ENCODE measurements at regions not wholly inside any gene's neighbourhood (a gene's known extent, or its start where the extent isn't known, plus 50 kb on each side); places are given as distances from the start of the nearest gene placed in this dataset.

DNA sequence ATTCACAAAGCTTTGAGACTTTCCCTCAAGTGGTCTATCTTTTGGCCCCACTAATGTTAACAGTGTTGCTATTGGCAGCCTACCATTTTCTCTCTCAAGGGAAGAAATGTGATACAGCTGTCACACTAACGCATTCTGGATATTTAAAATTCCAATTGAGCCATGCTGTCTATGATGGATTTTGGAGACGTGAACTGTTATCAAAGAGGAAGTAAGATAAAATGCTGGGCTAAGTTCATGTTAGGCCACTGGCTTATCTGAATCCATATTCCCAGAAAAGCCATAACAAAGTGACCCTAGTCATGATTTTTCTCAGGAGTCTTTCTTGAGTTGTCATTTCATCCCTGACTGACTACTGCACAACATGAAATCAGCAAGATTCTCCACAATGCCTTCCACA, 200.2 kb downstream of the PHLDA1 start:
- H3K4me3 ChIP-seq (ENCODE audit: low read depth, low read length), result no peak overlapping the region
- no peak for TF ChIP-seq CTCF (conservative IDR thresholded peaks at IDR 0.05; ENCODE audit: low read depth, low read length)
- no peak for DNase-seq (ENCODE audit: low read depth)

- TF ChIP-seq CTCF (conservative IDR thresholded peaks at IDR 0.05; ENCODE audit: low read depth, low read length), result no peak
- no peak for DNase-seq (ENCODE audit: low read depth)
- no peak overlapping the region for H3K4me3 ChIP-seq (ENCODE audit: low read depth, low read length)
Measured at GRCh38 chr12:75827061-75827460, 204.5 kb downstream of the PHLDA1 start.

DNA sequence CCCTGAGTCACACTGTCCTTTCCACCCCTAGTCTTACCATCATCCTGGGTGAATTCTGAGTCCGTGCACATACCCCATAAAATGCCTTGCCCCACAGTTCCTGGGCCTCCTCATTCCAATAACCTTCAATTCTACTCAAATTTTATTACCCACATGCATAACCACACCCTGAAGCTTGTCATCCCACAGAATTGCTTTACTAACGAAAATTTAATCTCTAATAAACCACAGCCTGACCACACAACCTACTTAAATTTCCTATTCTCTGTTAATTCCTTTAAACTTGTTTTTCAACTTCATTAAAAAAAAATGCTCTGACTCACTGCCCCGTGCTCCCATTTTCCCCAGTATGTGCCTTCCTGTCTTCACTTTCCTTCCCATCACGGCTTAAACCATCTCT, 205.9 kb downstream of the PHLDA1 start:
- no peak overlapping the region for H3K4me3 ChIP-seq (ENCODE audit: low read depth, low read length)
- TF ChIP-seq CTCF (conservative IDR thresholded peaks at IDR 0.05; ENCODE audit: low read depth, low read length), result no peak
- DNase-seq (ENCODE audit: low read depth), result peak; percentile 89

- DNase-seq (ENCODE audit: low read depth), result no peak
- TF ChIP-seq CTCF (conservative IDR thresholded peaks at IDR 0.05; ENCODE audit: low read depth, low read length), result no peak
- H3K4me3 ChIP-seq (ENCODE audit: low read depth, low read length), result no peak overlapping the region
Measured at GRCh38 chr12:75823475-75823874, 208.1 kb downstream of the PHLDA1 start.

DNA sequence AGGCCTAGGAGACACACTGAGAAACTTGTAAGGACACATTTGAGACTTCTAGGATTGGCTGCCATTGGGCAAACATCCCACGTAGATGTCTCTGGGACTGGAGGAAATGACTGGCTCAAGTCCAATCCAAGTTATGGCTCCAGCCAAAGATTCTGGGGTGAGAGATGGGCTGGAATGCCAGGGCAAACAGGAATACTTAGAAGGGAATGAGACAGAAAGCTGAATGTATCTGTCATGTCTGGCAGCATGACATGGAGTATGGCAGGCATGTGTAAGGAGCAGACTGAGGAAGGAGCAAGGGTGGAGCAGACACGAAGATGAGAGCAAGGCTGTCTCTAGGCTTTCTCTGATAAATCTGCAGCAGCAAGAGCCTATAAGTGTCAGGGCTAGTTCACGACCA, 209.2 kb downstream of the PHLDA1 start:
- DNase-seq (ENCODE audit: low read depth), result no peak
- no peak overlapping the region for H3K4me3 ChIP-seq (ENCODE audit: low read depth, low read length)
- TF ChIP-seq CTCF (conservative IDR thresholded peaks at IDR 0.05; ENCODE audit: low read depth, low read length), result no peak

GRCh38 chr12:75820848-75821578, 210.6 kb downstream of the PHLDA1 start:
- H3K4me3 ChIP-seq (ENCODE audit: low read depth, low read length), result no peak overlapping the region
- no peak for TF ChIP-seq CTCF (conservative IDR thresholded peaks at IDR 0.05; ENCODE audit: low read depth, low read length)
- DNase-seq (ENCODE audit: low read depth), result no peak

- DNase-seq (ENCODE audit: low read depth), result no peak
Measured at GRCh38 chr12:75820071-75820470, 211.5 kb downstream of the PHLDA1 start.

More at GRCh38 chr12:75820071-75820470, 211.5 kb downstream of the PHLDA1 start:
- H3K4me3 ChIP-seq (ENCODE audit: low read depth, low read length), result no peak overlapping the region
- no peak for TF ChIP-seq CTCF (conservative IDR thresholded peaks at IDR 0.05; ENCODE audit: low read depth, low read length)
